Natural killer cell (primary cell): ENCODE measurements at regions not wholly inside any gene's neighbourhood (a gene's known extent, or its start where the extent isn't known, plus 50 kb on each side); places are given as distances from the start of the nearest gene placed in this dataset.

ENCODE experiments used
- ATAC-seq, 3 donors: fragments of 150-1000 bp in 2 of 3; fragments of 200-7000 bp in 1 of 3; cut with Tn5 transposase; 1 replicate in 1 of 3; 2 replicates in 2 of 3; pipeline ENCODE4 v1.10.0; 2021; ENCODE audit warnings: mild to moderate bottlenecking in 2 of 3, moderate library complexity in 2 of 3
- DNase-seq, 2 donors: peaks; one replicate each; pipeline versions ENCODE4 v3.0.0 to v3.0.0-alpha.2; 2013 to 2021; ENCODE audit warnings: mixed read lengths in 1 of 2
- H3K27ac ChIP-seq: one replicate; pipeline ENCODE4 v1.5.1; 2013; ENCODE audit warnings: mild to moderate bottlenecking, low read length
- H3K27me3 ChIP-seq: one replicate; pipeline ENCODE4 v1.6.1; 2013; ENCODE audit warnings: low read length; ENCODE audit not compliant: control insufficient read depth, insufficient read depth
- H3K36me3 ChIP-seq: one replicate; pipeline ENCODE4 v1.6.1; 2013; ENCODE audit warnings: low read length; ENCODE audit not compliant: control insufficient read depth, insufficient read depth
- H3K4me1 ChIP-seq: one replicate; pipeline ENCODE4 v1.6.1; 2013; ENCODE audit warnings: low read length; ENCODE audit not compliant: control insufficient read depth, insufficient read depth
- H3K4me3 ChIP-seq: one replicate; pipeline ENCODE4 v1.5.1; 2013; ENCODE audit warnings: low read length
- H3K9me3 ChIP-seq: one replicate; pipeline ENCODE4 v1.6.1; 2013; ENCODE audit warnings: low read length; ENCODE audit not compliant: control insufficient read depth, insufficient read depth
- H3K27ac Mint-ChIP-seq, 2 donors: one replicate each; pipeline ENCODE4 v1.8.0; 2022; ENCODE audit warnings: mild to moderate bottlenecking in 2 of 2, mixed read lengths in 2 of 2, moderate library complexity in 1 of 2
- H3K27me3 Mint-ChIP-seq, 2 donors: one replicate each; pipeline ENCODE4 v1.8.0; 2022; ENCODE audit warnings: low read depth in 2 of 2, mixed read lengths in 2 of 2
- H3K36me3 Mint-ChIP-seq: one replicate; pipeline ENCODE4 v1.8.0; 2022; ENCODE audit warnings: mixed read lengths
- H3K4me1 Mint-ChIP-seq, 2 donors: one replicate each; pipeline ENCODE4 v1.8.0; 2022; ENCODE audit warnings: mixed read lengths in 2 of 2
- H3K4me3 Mint-ChIP-seq: one replicate; pipeline ENCODE4 v1.8.0; 2022; ENCODE audit warnings: mild to moderate bottlenecking, moderate library complexity, mixed read lengths
- H3K9me3 Mint-ChIP-seq, 2 donors: one replicate each; pipeline ENCODE4 v1.8.0; 2022; ENCODE audit warnings: mixed read lengths in 2 of 2
- WGBS: methylation state at CpG from one replicate; pipeline ENCODE4 v1.1.7; 2013; ENCODE audit warnings: missing lambda C conversion rate; ENCODE audit not compliant: insufficient coverage; 5-methylcytosine and 5-hydroxymethylcytosine counted together
- intact Hi-C: fragments of 100-400 bp; cut with micrococcal nuclease; formaldehyde crosslinking; loops from one replicate; pipeline ENCODE4 v1.14.2; 2022
- TF ChIP-seq, protein P1 (sequence below): fragments of 200-600 bp; IDR thresholded peaks from one replicate; pipeline ENCODE4 v1.8.0; 2022; ENCODE audit warnings: antibody characterized with exemption

DNA sequence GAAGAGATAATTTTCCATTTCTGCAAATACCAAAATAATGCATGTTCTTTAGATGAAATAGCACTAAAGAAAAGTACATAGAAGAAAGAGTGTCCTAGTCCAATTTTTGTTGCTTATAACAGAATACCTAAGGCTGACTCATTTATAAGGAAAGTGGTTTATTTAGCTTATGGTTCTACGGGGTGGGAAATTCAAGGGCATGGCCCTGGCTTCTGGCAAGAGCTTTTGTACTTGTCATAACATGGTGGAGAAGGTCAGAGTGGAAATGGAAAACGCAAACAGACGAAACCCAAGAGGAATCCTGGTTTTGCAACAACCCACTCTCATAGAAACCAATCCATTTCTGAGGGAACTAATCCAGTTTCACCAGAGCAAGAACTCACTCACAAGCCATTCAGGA, 283.7 kb downstream of the CSNK1G3 start:
- Histone ChIP-seq H3K4me3 (no peak overlapping the region), H3K36me3 (no peaks in the 10 kb centered on the region), H3K9me3 (no peaks in the 10 kb centered on the region), H3K4me1 (no peaks in the 10 kb centered on the region), H3K27ac (no peak overlapping the region), H3K27me3 (no peaks in the 10 kb centered on the region)
- Mint-ChIP-seq H3K27me3 (no peaks in the 10 kb centered on the region), H3K4me3 (no peak overlapping the region), H3K36me3 (no peaks in the 10 kb centered on the region), H3K27ac (no peak overlapping the region), H3K4me1 (no peaks in the 10 kb centered on the region), H3K9me3 (peaks cover 9 to 12% of the 10 kb centered on the region in 2 donors)
- ATAC-seq (no peak), DNase-seq (no peak)
- intact Hi-C loops, result no loop called here
- TF ChIP-seq, protein P1, sequence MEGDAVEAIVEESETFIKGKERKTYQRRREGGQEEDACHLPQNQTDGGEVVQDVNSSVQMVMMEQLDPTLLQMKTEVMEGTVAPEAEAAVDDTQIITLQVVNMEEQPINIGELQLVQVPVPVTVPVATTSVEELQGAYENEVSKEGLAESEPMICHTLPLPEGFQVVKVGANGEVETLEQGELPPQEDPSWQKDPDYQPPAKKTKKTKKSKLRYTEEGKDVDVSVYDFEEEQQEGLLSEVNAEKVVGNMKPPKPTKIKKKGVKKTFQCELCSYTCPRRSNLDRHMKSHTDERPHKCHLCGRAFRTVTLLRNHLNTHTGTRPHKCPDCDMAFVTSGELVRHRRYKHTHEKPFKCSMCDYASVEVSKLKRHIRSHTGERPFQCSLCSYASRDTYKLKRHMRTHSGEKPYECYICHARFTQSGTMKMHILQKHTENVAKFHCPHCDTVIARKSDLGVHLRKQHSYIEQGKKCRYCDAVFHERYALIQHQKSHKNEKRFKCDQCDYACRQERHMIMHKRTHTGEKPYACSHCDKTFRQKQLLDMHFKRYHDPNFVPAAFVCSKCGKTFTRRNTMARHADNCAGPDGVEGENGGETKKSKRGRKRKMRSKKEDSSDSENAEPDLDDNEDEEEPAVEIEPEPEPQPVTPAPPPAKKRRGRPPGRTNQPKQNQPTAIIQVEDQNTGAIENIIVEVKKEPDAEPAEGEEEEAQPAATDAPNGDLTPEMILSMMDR, result no peak
- 82% methylated on average over 3 of the region's 3 CpGs for WGBS

DNA sequence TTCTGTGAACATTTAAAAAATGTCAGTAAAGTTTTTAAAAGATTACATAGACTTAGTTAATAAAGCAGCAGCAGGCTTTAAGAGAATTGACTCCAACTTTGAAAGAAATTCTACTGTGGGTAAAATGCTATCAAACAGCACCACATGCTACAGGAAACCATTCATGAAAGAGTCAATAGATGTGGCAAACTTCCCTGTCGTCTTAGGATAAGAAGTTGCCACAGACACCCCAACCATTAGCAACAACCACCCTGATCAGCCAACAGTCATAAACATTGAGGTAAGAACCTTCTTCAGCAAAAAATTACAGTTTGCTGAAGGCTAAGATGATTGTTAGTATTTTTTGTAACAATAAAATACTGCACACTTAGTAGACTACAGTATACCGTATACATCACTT, 278.2 kb downstream of the CSNK1G3 start:
- ATAC-seq, result no peak
- H3K4me1 ChIP-seq, result no peaks in the 10 kb centered on the region

DNA sequence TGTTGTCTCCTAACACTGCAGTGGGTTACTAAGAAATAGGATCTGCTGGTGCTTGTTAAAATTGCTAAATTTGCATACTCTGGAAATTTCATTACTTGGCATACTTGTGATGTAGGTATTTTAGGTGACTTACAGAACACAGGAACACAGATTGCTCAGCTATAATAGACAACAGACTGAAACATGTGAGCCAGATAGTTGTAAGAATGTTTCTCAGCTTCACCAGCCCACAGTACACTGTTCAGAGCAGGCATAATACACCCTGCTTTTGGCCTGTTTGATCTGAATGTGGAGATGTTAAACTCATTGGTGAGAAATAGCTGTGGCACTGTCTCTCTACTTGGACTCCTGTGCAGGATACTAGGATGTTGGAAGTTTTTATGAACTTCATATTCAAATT, 275.7 kb downstream of the CSNK1G3 start:
- Mint-ChIP-seq H3K4me1 (no peaks in the 10 kb centered on the region), H3K27ac (no peak overlapping the region), H3K36me3 (no peaks in the 10 kb centered on the region), H3K27me3 (no peaks in the 10 kb centered on the region), H3K9me3 (peaks cover 4 to 7% of the 10 kb centered on the region in 2 donors), H3K4me3 (no peak overlapping the region)
- TF ChIP-seq, protein P1, result no peak
- DNase-seq, result no peak
- intact Hi-C loops, result no loop called here
- Histone ChIP-seq H3K27me3 (no peaks in the 10 kb centered on the region), H3K27ac (no peak overlapping the region), H3K36me3 (no peaks in the 10 kb centered on the region), H3K4me1 (no peaks in the 10 kb centered on the region), H3K4me3 (no peak overlapping the region), H3K9me3 (no peaks in the 10 kb centered on the region)
- ATAC-seq, result no peak

More for the DNA sequence above, 278.2 kb downstream of the CSNK1G3 start:
- Histone ChIP-seq H3K4me3 (no peak overlapping the region), H3K36me3 (no peaks in the 10 kb centered on the region), H3K9me3 (no peaks in the 10 kb centered on the region), H3K27me3 (no peaks in the 10 kb centered on the region), H3K27ac (no peak overlapping the region)
- no peak overlapping the region for H3K4me3 Mint-ChIP-seq
- 44% methylated on average over 1 of the region's 2 CpGs for WGBS
- intact Hi-C loops, result no loop called here
- DNase-seq, result no peak
- no peaks in the 10 kb centered on the region for H3K36me3 Mint-ChIP-seq
- H3K4me1 Mint-ChIP-seq, result no peaks in the 10 kb centered on the region
- TF ChIP-seq, protein P1, result no peak
- H3K27me3 Mint-ChIP-seq, result no peaks in the 10 kb centered on the region
- H3K27ac Mint-ChIP-seq, result no peak overlapping the region
- peaks cover 8 to 11% of the 10 kb centered on the region in 2 donors for H3K9me3 Mint-ChIP-seq

DNA sequence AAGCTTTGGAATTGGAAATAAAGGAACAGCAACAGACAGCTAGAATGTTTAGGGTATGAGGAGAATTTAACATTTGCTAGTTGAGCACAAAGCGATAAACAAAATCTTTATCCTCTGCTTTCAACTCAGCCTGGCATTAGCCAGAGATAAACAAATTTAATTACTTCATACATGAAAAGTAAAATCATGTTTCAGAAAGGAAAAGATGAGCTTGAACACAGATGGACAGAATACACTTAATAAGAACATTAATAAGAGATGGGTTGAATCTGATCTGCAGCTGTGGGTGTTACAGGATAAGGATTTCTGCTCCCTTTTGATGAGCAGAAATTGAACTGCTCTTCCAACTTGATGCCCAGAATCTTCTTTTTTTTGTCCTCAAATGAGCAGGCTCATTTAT, 275.2 kb downstream of the CSNK1G3 start:
- Histone ChIP-seq H3K27me3 (no peaks in the 10 kb centered on the region), H3K27ac (no peak overlapping the region), H3K4me3 (no peak overlapping the region), H3K4me1 (no peaks in the 10 kb centered on the region), H3K36me3 (no peaks in the 10 kb centered on the region), H3K9me3 (no peaks in the 10 kb centered on the region)
- no peaks in the 10 kb centered on the region for H3K36me3 Mint-ChIP-seq
- peaks cover 4 to 7% of the 10 kb centered on the region in 2 donors for H3K9me3 Mint-ChIP-seq
- no peak overlapping the region for H3K4me3 Mint-ChIP-seq
- intact Hi-C loops, result no loop called here
- no peak overlapping the region for H3K27ac Mint-ChIP-seq
- H3K27me3 Mint-ChIP-seq, result no peaks in the 10 kb centered on the region
- no CpG with 5 or more reads among the region's 1 CpG for WGBS
- ATAC-seq (no peak), DNase-seq (no peak)
- TF ChIP-seq, protein P1, result no peak
- no peaks in the 10 kb centered on the region for H3K4me1 Mint-ChIP-seq
